Adrenal gland (tissue), 9 donors: ENCODE measurements at regions not wholly inside any gene's neighbourhood (a gene's known extent, or its start where the extent isn't known, plus 50 kb on each side); places are given as distances from the start of the nearest gene placed in this dataset.
"Not testable (repeated sequence)": the region's sequence is repeated elsewhere in the genome, so short reads cannot be mapped to it uniquely, and the experiment has no call there.

Source experiments
- DNase-seq, 7 donors: peaks; one replicate each; pipeline ENCODE4 v3.0.0-alpha.2; 2019 to 2020
- H3K27ac ChIP-seq, 5 donors: fragments of 200-600 bp; sonication (generic) in 4 of 5; 1 replicate in 3 of 5; 2 replicates in 2 of 5; pipeline versions ENCODE4 v1.5.1 to v1.8.0; 2016 to 2020; ENCODE audit warnings: mild to moderate bottlenecking in 1 of 5
- H3K27me3 ChIP-seq: fragments of 200-600 bp; 2 replicates; pipeline ENCODE4 v1.8.0; 2021
- H3K36me3 ChIP-seq, 2 donors: fragments of 200-600 bp; replicated peaks in 1 of 2; 1 replicate in 1 of 2; 2 replicates in 1 of 2; pipeline versions ENCODE4 v1.5.1 to v1.8.0; 2018 to 2022
- H3K4me1 ChIP-seq, 2 donors: fragments of 200-600 bp; replicated peaks in 1 of 2; 1 replicate in 1 of 2; 2 replicates in 1 of 2; pipeline versions ENCODE4 v1.5.1 to v1.8.0; 2018 to 2021
- H3K4me3 ChIP-seq, 4 donors: fragments of 200-600 bp; sonication (generic) in 3 of 4; one replicate each; pipeline ENCODE4 v1.5.1; 2016 to 2018
- H3K9me3 ChIP-seq, 3 donors: fragments of 200-600 bp; sonication (generic) in 1 of 3; replicated peaks in 1 of 3; 1 replicate in 2 of 3; 2 replicates in 1 of 3; pipeline versions ENCODE4 v1.5.1 to v1.8.0; 2016 to 2021
- CTCF ChIP-seq, 6 experiments: fragments of 450-650 bp in 4 of 6; fragments of 200-600 bp in 2 of 6; sonication (generic) in 1 of 6; IDR thresholded peaks; 1 replicate in 5 of 6; 2 replicates in 1 of 6; pipeline versions ENCODE4 v1.5.1 to v1.8.0; 2016 to 2021; ENCODE audit warnings: antibody characterized with exemption in 6 of 6, mild to moderate bottlenecking in 2 of 6, moderate library complexity in 1 of 6
- POLR2A ChIP-seq, 2 donors: fragments of 450-650 bp; IDR thresholded peaks; one replicate each; pipeline ENCODE4 v1.6.1; 2017; ENCODE audit warnings: antibody characterized with exemption in 2 of 2, mild to moderate bottlenecking in 2 of 2, moderate library complexity in 1 of 2
- WGBS, 4 donors: extraction: QIAGEN DNeasy Blood & Tissue Kit in 2 of 4; methylation state at CpG; one replicate each; pipeline versions ENCODE4 v1.1.5 to v1.1.7; 2013 to 2017; 5-methylcytosine and 5-hydroxymethylcytosine counted together
- intact Hi-C, 2 donors: fragments of 100-400 bp; cut with DNase I; formaldehyde crosslinking; loops; one replicate each; pipeline versions ENCODE4 v1.14.1 to v1.15.0; 2022 to 2023
- donor health status: healthy with polysubstance abuse.
- donor health status: Bipolar disorder and iron deficiency.
- donor health status: DM: yes; HTN: yes; CAD: no.
- donor health status: DM: no; HTN: no; CAD: no.
- donor health status: DM: no; HTN: no; CAD: no.

DNA sequence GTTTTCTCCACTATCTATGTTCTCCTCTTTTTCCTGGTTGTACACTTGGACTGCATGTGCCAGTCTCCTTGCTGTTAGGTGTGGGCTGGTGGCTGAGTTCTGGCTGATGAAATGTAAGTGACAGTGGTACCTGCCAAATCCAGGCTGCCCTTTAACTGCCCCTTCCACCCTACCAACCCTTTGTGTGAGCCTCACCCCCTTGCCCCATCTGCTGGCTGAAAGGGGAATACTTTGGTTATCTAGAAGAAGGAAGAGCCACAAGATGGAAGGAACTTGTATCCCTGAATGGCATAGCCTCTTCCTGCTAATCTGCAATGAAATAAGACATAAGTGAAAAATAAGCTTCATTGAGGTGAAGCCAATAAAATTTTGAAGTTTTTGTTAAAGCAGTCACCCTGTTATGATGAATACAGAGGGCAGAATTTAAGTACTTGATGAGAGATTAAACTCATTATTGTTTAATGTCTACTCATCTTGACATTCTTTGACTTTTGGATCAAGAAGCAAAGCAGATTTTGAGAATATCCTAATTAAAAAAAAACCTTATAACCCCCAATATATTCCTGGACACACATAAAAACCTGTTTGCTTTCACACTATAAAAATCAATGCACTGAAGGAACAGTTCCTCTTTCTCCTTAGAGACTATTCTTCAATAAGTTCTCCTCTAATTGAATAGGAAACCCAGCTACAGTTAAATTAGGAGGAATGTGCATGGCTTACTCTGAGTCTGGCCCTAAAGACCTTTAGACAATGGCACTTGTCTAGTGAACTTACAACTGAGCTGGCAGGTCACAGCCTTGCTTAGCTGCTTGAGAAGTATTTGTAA is 262.6 kb upstream of the BTG1 start:
- intact Hi-C loops = no loop called here
- no peaks in the 10 kb centered on the region for H3K4me1 ChIP-seq
- H3K9me3 ChIP-seq = no peaks in the 10 kb centered on the region
- no peaks in the 10 kb centered on the region for H3K36me3 ChIP-seq
- TF ChIP-seq CTCF (IDR thresholded peaks at IDR 0.05) (peak in 5 of 6 experiments; percentile 2 to 56 (median 32)), POLR2A (IDR thresholded peaks at IDR 0.05) (no peak)
- H3K27ac ChIP-seq = no peak overlapping the region
- no peak overlapping the region for H3K4me3 ChIP-seq
- H3K27me3 ChIP-seq = no peaks in the 10 kb centered on the region
- DNase-seq = peak in 4 of 7 donors; percentile 23 to 67 (median 38)

DNA sequence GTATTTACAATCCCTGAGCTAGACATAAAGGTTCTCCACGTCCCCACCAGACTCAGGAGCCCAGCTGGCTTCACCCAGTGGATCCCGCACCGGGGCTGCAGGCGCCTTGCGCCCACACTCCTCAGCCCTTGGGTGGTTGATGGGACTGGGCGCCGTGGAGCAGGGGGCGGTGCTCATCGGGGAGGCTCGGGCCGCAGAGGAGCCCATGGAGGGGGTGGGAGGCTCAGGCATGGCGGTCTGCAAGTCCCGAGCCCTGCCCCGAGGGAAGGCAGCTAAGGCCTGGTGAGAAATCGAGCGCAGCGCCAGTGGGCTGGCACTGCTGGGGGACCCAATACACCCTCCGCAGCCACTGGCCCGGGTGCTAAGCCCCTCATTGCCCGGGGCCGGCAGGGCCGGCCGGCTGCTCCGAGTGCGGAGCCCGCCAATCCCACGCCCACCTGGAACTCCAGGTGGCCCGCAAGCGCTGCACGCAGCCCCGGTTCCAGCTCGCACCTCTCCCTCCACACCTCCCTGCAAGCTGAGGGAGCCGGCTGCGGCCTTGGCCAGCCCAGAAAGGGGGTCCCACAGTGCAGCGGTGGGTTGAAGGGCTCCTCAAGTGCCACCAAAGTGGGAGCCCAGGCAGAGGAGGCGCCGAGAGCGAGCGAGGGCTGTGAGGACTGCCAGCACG is 260.9 kb upstream of the BTG1 start:
- H3K4me1 ChIP-seq, H3K9me3 ChIP-seq, intact Hi-C loops, DNase-seq, H3K4me3 ChIP-seq, H3K27ac ChIP-seq, H3K27me3 ChIP-seq, H3K36me3 ChIP-seq: not testable (repeated sequence)
- 88 to 98% (median 96%) methylated on average over 13 to 40 of the region's 40 CpGs for WGBS, 4 donors

- H3K27me3 ChIP-seq, intact Hi-C loops: not testable (repeated sequence)
- 86 to 96% (median 90%) methylated on average over 15 to 16 of the region's 16 CpGs for whole genome bisulfite sequencing, 4 donors
Measured at GRCh38 chr12:92405801-92406251, 260.2 kb upstream of the BTG1 start.

GRCh38 chr12:92404921-92405320 is 259.3 kb upstream of the BTG1 start:
- TF ChIP-seq POLR2A (IDR thresholded peaks at IDR 0.05) = no peak
- no peak for TF ChIP-seq CTCF (IDR thresholded peaks at IDR 0.05)
- DNase-seq = no peak
- Histone ChIP-seq H3K9me3 (no peaks in the 10 kb centered on the region), H3K27ac (no peak overlapping the region), H3K4me3 (no peak overlapping the region), H3K27me3 (no peaks in the 10 kb centered on the region), H3K36me3 (no peaks in the 10 kb centered on the region), H3K4me1 (no peaks in the 10 kb centered on the region)
- intact Hi-C loops = no loop called here
- 88 to 100% (median 93%) methylated on average over 1 of the region's 1 CpG for WGBS, 4 donors

More at GRCh38 chr12:92405801-92406251, 260.2 kb upstream of the BTG1 start:
- not testable (repeated sequence) for H3K9me3 ChIP-seq, H3K27ac ChIP-seq, DNase-seq, H3K4me3 ChIP-seq, H3K36me3 ChIP-seq, H3K4me1 ChIP-seq

- Histone ChIP-seq H3K4me3 (no peak overlapping the region), H3K9me3 (no peaks in the 10 kb centered on the region), H3K27me3 (no peaks in the 10 kb centered on the region), H3K36me3 (no peaks in the 10 kb centered on the region), H3K27ac (no peak overlapping the region), H3K4me1 (no peaks in the 10 kb centered on the region)
- no peak for DNase-seq
- 88 to 95% (median 94%) methylated on average over 1 of the region's 1 CpG for WGBS, 4 donors
- intact Hi-C loops = no loop called here
- TF ChIP-seq POLR2A (IDR thresholded peaks at IDR 0.05) (no peak), CTCF (IDR thresholded peaks at IDR 0.05) (no peak)
Measured at GRCh38 chr12:92404259-92404894, 258.7 kb upstream of the BTG1 start.
